ENCODE measurements at regions not wholly inside any gene's neighbourhood (a gene's known extent, or its start where the extent isn't known, plus 50 kb on each side); places are given as distances from the start of the nearest gene placed in this dataset.

- peak; percentile 93 for DNase-seq (ENCODE audit: low read depth)
These were observed 134.0 kb upstream of the MGAT5 start for GRCh38 chr2:134119713-134120405.

- DNase-seq (ENCODE audit: low read depth), result peak; percentile 24
These were observed 133.5 kb upstream of the MGAT5 start for GRCh38 chr2:134120406-134120732.

GRCh38 chr2:134120733-134121630 is 132.9 kb upstream of the MGAT5 start:
- DNase-seq (ENCODE audit: low read depth), result peak; percentile 75

- DNase-seq (ENCODE audit: low read depth), result no peak
These were observed 131.3 kb upstream of the MGAT5 start for GRCh38 chr2:134122610-134123009.

- DNase-seq (ENCODE audit: low read depth), result no peak
These were observed 130.5 kb upstream of the MGAT5 start for GRCh38 chr2:134123332-134123731.

GRCh38 chr2:134124047-134124753 is 129.7 kb upstream of the MGAT5 start:
- DNase-seq (ENCODE audit: low read depth), result no peak

DNA sequence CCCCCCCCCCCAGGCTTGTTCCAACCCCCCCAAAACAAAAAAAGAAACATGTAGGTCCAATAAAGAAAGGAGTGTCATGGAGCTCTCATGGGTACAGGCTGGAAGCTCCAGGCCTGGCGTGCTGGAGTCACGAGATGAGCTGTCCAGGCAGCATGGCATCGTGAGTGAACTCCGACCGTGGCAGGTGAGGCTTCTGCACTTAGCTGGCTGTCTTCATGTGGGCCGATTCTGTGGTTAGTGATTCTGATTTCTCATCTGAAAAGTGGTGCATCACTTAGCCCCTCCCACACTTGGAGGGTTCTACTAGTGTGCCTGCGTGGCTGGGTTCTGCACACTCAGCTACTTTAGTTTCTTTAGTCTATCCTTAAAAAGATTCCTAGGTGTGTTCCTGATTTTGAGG is 126.4 kb upstream of the MGAT5 start:
- DNase-seq (ENCODE audit: low read depth), result no peak

GRCh38 chr2:134128746-134129145 is 125.1 kb upstream of the MGAT5 start:
- DNase-seq (ENCODE audit: low read depth), result no peak

GRCh38 chr2:134129900-134130537 is 123.9 kb upstream of the MGAT5 start:
- no peak for DNase-seq (ENCODE audit: low read depth)

GRCh38 chr2:134131681-134132489 is 122.0 kb upstream of the MGAT5 start:
- no peak for DNase-seq (ENCODE audit: low read depth)

GRCh38 chr2:134132490-134132857 is 121.4 kb upstream of the MGAT5 start:
- DNase-seq (ENCODE audit: low read depth), result no peak

DNA sequence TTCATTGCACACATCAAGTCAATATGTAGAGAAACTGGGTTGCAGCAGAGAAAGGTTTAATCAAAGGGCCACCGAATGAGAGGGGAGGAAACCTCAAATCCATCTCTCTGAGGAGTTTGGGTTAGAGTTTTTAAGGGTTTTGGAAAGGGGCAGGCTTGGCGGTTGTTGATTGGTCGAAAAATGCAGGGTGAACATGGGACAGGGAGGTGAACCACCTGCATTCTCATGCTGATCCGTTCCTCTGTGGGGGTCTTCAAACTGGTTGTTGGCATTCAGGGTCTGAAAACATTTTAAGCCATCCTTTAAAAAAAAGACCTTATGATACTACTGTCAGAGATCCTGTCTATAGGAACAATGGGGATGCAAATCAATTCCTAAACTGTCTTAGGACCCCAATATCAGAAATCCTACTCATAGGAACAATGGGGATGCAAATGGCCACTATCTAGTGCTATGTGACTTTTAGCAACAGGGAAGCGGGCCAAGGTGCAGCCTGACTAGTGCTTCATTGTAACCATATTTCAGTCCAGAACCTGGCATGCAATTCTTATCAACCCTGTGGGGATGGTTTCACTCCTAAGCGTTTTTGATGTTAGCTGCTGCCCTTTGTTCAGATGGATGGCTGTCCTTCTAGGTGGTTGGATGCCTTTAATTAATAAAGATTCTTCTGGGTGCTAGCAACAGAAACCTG is 120.1 kb upstream of the MGAT5 start:
- DNase-seq (ENCODE audit: low read depth), result no peak

GRCh38 chr2:134134313-134134706 is 119.6 kb upstream of the MGAT5 start:
- DNase-seq (ENCODE audit: low read depth), result no peak

DNA sequence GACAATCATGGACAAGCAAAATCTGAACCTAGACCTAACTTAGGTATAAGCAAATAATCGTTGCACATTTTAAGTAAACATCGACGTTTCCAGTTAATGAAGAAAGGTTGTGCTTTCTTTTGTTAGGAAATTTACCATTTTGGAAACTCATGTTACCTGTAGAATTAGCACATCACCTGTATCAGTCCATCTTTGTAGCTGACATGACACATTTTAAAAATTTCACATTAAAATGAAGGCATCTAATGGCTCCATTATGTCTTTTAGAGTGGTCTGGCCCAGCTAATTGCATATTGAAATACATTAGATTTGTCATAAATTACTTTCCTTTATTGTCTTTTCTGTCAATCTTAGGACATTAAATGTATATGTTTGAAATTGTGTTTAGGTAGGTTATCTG is 119.0 kb upstream of the MGAT5 start:
- DNase-seq (ENCODE audit: low read depth), result no peak

DNA sequence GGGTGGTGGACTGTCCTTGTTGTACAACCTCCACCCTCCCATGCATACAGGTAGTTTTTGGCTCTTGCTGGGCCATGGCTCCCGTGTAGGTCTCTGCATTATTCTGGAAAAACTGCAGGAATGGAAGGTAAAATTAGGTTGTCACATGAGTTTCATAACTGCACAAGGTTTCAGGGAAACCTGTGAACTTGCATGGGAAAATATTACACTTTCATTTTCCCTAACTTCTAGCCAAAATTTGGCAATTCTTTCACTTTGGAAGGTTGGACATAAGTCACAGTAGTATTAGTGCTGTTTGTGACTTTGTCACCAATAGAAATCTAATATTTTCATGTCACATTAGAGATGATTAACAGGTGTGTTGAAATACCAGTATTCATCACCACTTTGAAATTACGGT is 118.1 kb upstream of the MGAT5 start:
- no peak for DNase-seq (ENCODE audit: low read depth)

GRCh38 chr2:134136731-134137130 is 117.1 kb upstream of the MGAT5 start:
- no peak for DNase-seq (ENCODE audit: low read depth)

GRCh38 chr2:134137182-134137611 is 116.7 kb upstream of the MGAT5 start:
- peak; percentile 86 for DNase-seq (ENCODE audit: low read depth)

DNA sequence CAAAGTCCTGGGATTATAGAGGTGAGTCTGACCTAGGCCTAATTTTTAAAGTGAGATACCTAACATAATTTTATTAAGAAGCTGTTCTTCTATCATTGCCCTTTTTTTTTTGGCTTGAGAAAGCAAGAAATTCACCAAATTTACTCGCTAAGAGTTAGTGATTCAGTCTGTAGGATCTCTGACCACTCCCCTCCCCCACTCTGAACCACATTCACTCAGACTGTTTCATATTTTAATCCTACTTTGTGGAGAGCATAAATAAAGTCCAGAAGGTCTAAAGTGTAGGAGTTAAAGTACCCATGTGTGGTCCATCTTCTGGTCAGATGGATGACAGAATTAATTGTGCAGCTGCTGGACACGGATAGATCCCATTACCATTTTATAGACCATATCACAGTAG is 115.8 kb upstream of the MGAT5 start:
- no peak for DNase-seq (ENCODE audit: low read depth)

DNA sequence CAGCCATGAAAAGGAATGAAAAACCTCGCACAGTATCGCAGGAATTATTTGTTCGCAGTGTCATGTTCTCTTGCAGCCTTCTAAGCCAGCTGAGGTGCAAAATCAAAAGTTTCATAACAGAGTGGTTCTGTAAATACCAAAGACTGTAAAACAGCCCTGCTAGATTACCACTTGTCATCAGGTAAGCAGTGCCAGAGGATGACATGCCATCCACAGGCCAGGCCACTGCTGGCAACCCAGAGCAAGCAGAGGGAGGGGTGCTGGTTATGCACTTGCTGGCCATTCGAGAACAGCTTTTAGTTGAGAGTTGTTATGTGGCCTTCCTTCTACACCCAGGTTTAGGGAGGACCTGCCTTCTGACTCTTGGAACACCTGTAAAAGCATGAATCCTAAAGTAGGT is 114.3 kb upstream of the MGAT5 start:
- DNase-seq (ENCODE audit: low read depth), result no peak

DNA sequence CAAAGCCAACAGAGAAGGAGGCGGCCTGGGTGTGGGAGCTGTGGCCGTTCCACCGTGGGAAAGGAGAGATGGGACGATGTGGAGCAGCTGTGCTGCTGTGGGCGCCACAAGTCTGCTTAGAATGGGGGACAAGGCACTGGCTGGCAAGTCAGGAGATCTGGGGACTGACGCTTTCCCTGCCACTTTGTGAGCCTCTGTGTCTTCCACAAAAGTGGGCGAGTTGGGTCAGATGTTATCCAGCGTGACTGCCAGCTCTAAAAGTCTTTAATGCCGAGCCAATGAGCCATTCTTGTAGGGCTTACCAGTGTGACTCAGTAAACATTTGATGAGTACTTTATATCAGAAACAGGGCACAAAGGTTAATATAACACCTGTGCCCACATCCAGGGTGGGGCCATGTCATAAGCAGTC is 113.6 kb upstream of the MGAT5 start:
- DNase-seq (ENCODE audit: low read depth), result peak; percentile 20

All from Daoy (cell line).